ENCODE measurements at regions not wholly inside any gene's neighbourhood (a gene's known extent, or its start where the extent isn't known, plus 50 kb on each side); places are given as distances from the start of the nearest gene placed in this dataset.

GRCh38 chr15:79524531-79524930, 92.4 kb downstream of the MINAR1 start:
- H3K27me3 ChIP-seq (replicated peaks in 1 of 7): peaks cover 0 to 16% (median 0%) of the 10 kb centered on the region in 7 donors
- DNase-seq: no peak
- intact Hi-C loops (cut with DNase I; ENCODE audit: low total_unique reads): no loop called here
- H3K27ac ChIP-seq: no peak overlapping the region
- no peaks in the 10 kb centered on the region for H3K36me3 ChIP-seq
- H3K4me3 ChIP-seq: no peak overlapping the region
- TF ChIP-seq CTCF (IDR thresholded peaks at IDR 0.05 in 8 of 11, conservative IDR thresholded peaks at IDR 0.05 in 3 of 11): no peak
- TF ChIP-seq POLR2AphosphoS5 (IDR thresholded peaks at IDR 0.05): no peak
- TF ChIP-seq POLR2A (IDR thresholded peaks at IDR 0.05): no peak
- 85 to 96% (median 91%) methylated on average over 3 of the region's 3 CpGs for WGBS, 5 donors
- H3K9me3 ChIP-seq: no peaks in the 10 kb centered on the region
- no peaks in the 10 kb centered on the region for H3K4me1 ChIP-seq

- Histone ChIP-seq H3K27ac (no peak overlapping the region), H3K9me3 (no peaks in the 10 kb centered on the region), H3K4me1 (no peaks in the 10 kb centered on the region), H3K36me3 (no peaks in the 10 kb centered on the region), H3K4me3 (no peak overlapping the region), H3K27me3 (replicated peaks in 1 of 7) (peaks cover 0 to 23% (median 0%) of the 10 kb centered on the region in 7 donors)
- intact Hi-C loops (cut with DNase I; ENCODE audit: low total_unique reads): no loop called here
- WGBS, 5 donors: 78 to 96% (median 92%) methylated on average over 3 of the region's 3 CpGs
- DNase-seq: no peak
- no peak for TF ChIP-seq POLR2AphosphoS5 (IDR thresholded peaks at IDR 0.05)
- no peak for TF ChIP-seq CTCF (IDR thresholded peaks at IDR 0.05 in 8 of 11, conservative IDR thresholded peaks at IDR 0.05 in 3 of 11)
- TF ChIP-seq POLR2A (IDR thresholded peaks at IDR 0.05): no peak
These were observed 94.2 kb downstream of the MINAR1 start for GRCh38 chr15:79526376-79526775.

GRCh38 chr15:79527821-79528220, 95.7 kb downstream of the MINAR1 start:
- Histone ChIP-seq H3K4me3 (no peak overlapping the region), H3K27me3 (replicated peaks in 1 of 7) (peaks cover 0 to 23% (median 0%) of the 10 kb centered on the region in 7 donors), H3K27ac (no peak overlapping the region), H3K36me3 (no peaks in the 10 kb centered on the region), H3K4me1 (no peaks in the 10 kb centered on the region), H3K9me3 (no peaks in the 10 kb centered on the region)
- intact Hi-C loops (cut with DNase I; ENCODE audit: low total_unique reads): no loop called here
- DNase-seq: no peak
- TF ChIP-seq POLR2AphosphoS5 (IDR thresholded peaks at IDR 0.05) (no peak), POLR2A (IDR thresholded peaks at IDR 0.05) (no peak), CTCF (IDR thresholded peaks at IDR 0.05 in 8 of 11, conservative IDR thresholded peaks at IDR 0.05 in 3 of 11) (no peak)
- WGBS, 5 donors: 0 to 59% (median 33%) methylated on average over 1 of the region's 1 CpG

GRCh38 chr15:79529157-79529785, 97.1 kb downstream of the MINAR1 start:
- no peak for DNase-seq
- Histone ChIP-seq H3K4me1 (no peaks in the 10 kb centered on the region), H3K9me3 (no peaks in the 10 kb centered on the region), H3K4me3 (no peak overlapping the region), H3K27me3 (replicated peaks in 1 of 7) (peaks cover 0 to 23% (median 0%) of the 10 kb centered on the region in 7 donors), H3K27ac (no peak overlapping the region), H3K36me3 (no peaks in the 10 kb centered on the region)
- no peak for TF ChIP-seq POLR2A (IDR thresholded peaks at IDR 0.05)
- TF ChIP-seq POLR2AphosphoS5 (IDR thresholded peaks at IDR 0.05): no peak
- TF ChIP-seq CTCF (IDR thresholded peaks at IDR 0.05 in 8 of 11, conservative IDR thresholded peaks at IDR 0.05 in 3 of 11): no peak
- WGBS, 5 donors: 70 to 85% (median 72%) methylated on average over 8 of the region's 8 CpGs
- intact Hi-C loops (cut with DNase I; ENCODE audit: low total_unique reads): no loop called here
